Mesothelial cell of epicardium (in vitro differentiated cells): ENCODE measurements at regions not wholly inside any gene's neighbourhood (a gene's known extent, or its start where the extent isn't known, plus 50 kb on each side); places are given as distances from the start of the nearest gene placed in this dataset.

Experiments used
- DNase-seq, 2 experiments: peaks; one replicate each; pipeline ENCODE4 v3.0.0; 2021; ENCODE audit warnings: low spot score in 2 of 2; ENCODE audit not compliant: unreplicated experiment in 2 of 2
- H3K27ac Mint-ChIP-seq: 2 replicates; pipeline ENCODE4 v1.8.0; 2021; ENCODE audit warnings: mixed read lengths
- H3K27me3 Mint-ChIP-seq: 2 replicates; pipeline ENCODE4 v1.8.0; 2021; ENCODE audit warnings: low read depth, mixed read lengths
- H3K36me3 Mint-ChIP-seq: 2 replicates; pipeline ENCODE4 v1.8.0; 2021; ENCODE audit warnings: mixed read lengths
- H3K4me1 Mint-ChIP-seq: 2 replicates; pipeline ENCODE4 v1.8.0; 2021; ENCODE audit warnings: mixed read lengths
- H3K4me3 Mint-ChIP-seq: 2 replicates; pipeline ENCODE4 v1.8.0; 2021; ENCODE audit warnings: mild to moderate bottlenecking, moderate library complexity, mixed read lengths
- H3K9me3 Mint-ChIP-seq: 2 replicates; pipeline ENCODE4 v1.8.0; 2021; ENCODE audit warnings: mixed read lengths
- TF ChIP-seq, protein P1 (sequence below): fragments of 200-600 bp; sonication (generic); IDR thresholded peaks from one replicate; pipeline ENCODE4 v1.5.0; 2021; ENCODE audit warnings: antibody characterized with exemption; ENCODE audit not compliant: unreplicated experiment

DNA sequence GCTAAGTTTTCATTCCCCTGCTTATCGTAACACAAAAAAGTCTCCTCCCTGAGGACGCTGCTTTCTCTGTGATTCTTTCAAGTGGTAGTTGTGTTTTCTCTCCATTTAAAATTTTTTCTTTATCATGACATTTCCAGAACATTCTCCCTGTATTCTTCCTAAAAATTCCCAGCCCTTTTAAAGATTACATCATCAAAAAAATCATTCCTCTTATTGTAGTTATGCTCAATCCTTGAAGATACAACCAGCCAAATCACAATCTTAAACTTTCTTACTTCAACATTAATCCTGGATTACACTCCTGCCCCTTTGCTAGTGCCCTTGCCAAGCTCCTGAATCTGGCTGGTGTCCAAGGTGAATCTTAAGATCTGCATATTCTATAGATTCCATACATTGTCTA lies 163.7 kb upstream of the CBLB start:
- Mint-ChIP-seq H3K9me3 (no peaks in the 10 kb centered on the region), H3K27ac (no peak overlapping the region), H3K27me3 (no peaks in the 10 kb centered on the region), H3K36me3 (no peaks in the 10 kb centered on the region), H3K4me3 (no peak overlapping the region), H3K4me1 (peaks cover 33% of the 10 kb centered on the region)
- TF ChIP-seq, protein P1, sequence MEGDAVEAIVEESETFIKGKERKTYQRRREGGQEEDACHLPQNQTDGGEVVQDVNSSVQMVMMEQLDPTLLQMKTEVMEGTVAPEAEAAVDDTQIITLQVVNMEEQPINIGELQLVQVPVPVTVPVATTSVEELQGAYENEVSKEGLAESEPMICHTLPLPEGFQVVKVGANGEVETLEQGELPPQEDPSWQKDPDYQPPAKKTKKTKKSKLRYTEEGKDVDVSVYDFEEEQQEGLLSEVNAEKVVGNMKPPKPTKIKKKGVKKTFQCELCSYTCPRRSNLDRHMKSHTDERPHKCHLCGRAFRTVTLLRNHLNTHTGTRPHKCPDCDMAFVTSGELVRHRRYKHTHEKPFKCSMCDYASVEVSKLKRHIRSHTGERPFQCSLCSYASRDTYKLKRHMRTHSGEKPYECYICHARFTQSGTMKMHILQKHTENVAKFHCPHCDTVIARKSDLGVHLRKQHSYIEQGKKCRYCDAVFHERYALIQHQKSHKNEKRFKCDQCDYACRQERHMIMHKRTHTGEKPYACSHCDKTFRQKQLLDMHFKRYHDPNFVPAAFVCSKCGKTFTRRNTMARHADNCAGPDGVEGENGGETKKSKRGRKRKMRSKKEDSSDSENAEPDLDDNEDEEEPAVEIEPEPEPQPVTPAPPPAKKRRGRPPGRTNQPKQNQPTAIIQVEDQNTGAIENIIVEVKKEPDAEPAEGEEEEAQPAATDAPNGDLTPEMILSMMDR = no peak
- no peak for DNase-seq

DNA sequence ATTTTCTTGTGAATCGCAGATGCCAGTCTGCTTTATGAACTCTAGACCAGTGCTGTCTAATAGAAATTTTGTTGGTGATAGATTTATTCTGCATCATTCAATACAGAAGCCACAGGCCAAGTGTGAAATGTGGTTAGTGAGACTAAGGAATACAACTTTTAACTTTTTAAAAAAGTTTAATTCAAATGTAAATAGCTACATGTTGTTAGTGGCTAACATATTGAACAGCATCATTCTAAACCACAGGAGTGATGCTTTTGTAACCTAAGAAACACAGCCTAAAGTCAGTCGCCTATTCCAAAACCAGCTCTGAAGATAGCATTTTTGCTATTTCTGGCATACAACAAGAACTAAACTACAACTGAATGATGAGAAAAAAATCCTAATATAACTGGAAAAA lies 164.8 kb upstream of the CBLB start:
- TF ChIP-seq, protein P1 = no peak
- Mint-ChIP-seq H3K9me3 (no peaks in the 10 kb centered on the region), H3K27me3 (no peaks in the 10 kb centered on the region), H3K4me3 (no peak overlapping the region), H3K4me1 (peaks cover 34% of the 10 kb centered on the region), H3K36me3 (no peaks in the 10 kb centered on the region), H3K27ac (no peak overlapping the region)
- DNase-seq = no peak

DNA sequence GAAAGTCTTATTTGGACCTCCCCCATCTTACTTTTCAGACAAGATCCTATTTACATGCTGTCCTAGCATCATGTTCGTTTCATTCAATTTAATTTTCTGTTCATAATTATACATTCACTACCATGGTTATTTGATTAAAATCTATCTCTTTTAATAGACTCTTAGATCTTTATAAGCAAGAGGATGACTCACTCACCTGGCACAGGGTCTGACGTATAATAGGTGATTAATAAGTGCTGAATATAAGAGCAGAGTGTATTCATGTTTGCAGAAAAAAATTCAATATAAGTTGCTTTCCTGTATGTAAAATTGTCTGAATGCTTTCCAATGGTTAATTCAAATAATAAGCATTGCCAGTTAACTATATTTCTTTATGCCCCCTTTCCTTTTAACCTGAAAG lies 165.5 kb upstream of the CBLB start:
- Mint-ChIP-seq H3K27ac (no peak overlapping the region), H3K4me1 (peaks cover 34% of the 10 kb centered on the region), H3K9me3 (peaks cover 6% of the 10 kb centered on the region), H3K36me3 (peaks cover 2% of the 10 kb centered on the region), H3K4me3 (no peak overlapping the region), H3K27me3 (no peaks in the 10 kb centered on the region)
- TF ChIP-seq, protein P1 = no peak
- DNase-seq = no peak

DNA sequence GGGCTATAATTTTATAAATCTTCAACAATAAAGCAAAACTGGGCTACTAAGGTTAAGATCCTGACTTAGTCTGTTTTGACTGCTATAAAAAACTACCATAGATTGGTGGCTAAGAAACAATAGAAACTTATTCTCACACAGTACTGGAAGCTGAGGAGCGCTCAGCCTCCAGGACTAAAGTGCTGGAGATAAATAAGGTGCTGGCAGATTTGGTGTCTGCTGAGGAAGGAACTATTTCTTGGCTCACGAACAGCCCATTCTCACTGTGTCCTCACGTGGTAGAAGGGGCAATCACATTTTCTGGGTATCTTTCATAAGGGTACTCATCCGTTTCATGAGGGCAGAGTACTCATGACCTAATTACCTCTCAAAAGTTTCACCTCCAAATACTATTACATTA lies 166.8 kb upstream of the CBLB start:
- DNase-seq = no peak
- Mint-ChIP-seq H3K4me1 (peaks cover 33% of the 10 kb centered on the region), H3K27ac (no peak overlapping the region), H3K36me3 (peaks cover 10% of the 10 kb centered on the region), H3K4me3 (no peak overlapping the region), H3K9me3 (peaks cover 17% of the 10 kb centered on the region), H3K27me3 (no peaks in the 10 kb centered on the region)
- TF ChIP-seq, protein P1 = no peak

DNA sequence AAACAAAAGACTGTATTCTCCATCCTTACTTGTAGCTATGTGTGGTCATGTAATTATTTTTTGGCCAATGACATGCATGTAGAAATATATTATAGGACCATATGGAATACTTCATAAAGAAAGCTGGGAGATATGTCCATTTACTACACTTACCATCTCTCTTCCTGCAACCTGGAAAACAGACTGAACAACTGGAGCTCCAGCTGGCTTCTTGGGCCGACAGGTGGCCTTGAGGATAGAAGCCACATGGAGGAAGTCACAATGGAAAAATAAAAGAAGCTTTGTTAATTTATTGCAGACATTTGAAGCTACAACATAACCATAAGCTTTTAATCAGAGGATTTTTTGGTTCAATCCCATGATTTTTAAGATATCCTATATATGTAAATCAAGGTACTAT lies 167.9 kb upstream of the CBLB start:
- Mint-ChIP-seq H3K9me3 (peaks cover 17% of the 10 kb centered on the region), H3K4me1 (peaks cover 33% of the 10 kb centered on the region), H3K4me3 (no peak overlapping the region), H3K27ac (no peak overlapping the region), H3K27me3 (no peaks in the 10 kb centered on the region), H3K36me3 (peaks cover 10% of the 10 kb centered on the region)
- TF ChIP-seq, protein P1 = no peak
- no peak for DNase-seq

DNA sequence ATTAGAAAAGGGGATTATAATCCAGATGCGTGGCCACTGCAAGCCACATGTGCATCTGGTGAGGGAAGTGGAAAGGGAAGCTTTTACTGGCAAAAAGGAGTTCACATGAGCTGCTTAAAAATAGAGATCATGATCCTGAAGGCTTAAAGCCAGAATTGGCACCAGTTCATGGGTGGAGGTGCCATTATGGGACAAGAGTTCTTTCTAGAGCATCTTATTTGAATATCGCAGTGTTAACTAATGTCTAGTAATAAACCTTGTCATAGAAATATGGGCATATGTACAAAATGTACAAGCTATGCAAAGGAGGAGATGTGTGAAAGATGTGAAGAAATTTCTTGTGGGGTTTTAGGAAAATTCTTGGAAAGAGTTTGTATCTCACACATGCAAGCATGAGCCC lies 178.4 kb upstream of the CBLB start:
- H3K4me3 Mint-ChIP-seq = no peak overlapping the region
- peaks cover 16% of the 10 kb centered on the region for H3K4me1 Mint-ChIP-seq
- TF ChIP-seq, protein P1 = no peak
- peaks cover 9% of the 10 kb centered on the region for H3K36me3 Mint-ChIP-seq
- no peaks in the 10 kb centered on the region for H3K27me3 Mint-ChIP-seq
- no peak overlapping the region for H3K27ac Mint-ChIP-seq
- H3K9me3 Mint-ChIP-seq = peaks cover 21% of the 10 kb centered on the region
- no peak for DNase-seq
